ENCODE measurements at regions not wholly inside any gene's neighbourhood (a gene's known extent, or its start where the extent isn't known, plus 50 kb on each side); places are given as distances from the start of the nearest gene placed in this dataset.

DNA sequence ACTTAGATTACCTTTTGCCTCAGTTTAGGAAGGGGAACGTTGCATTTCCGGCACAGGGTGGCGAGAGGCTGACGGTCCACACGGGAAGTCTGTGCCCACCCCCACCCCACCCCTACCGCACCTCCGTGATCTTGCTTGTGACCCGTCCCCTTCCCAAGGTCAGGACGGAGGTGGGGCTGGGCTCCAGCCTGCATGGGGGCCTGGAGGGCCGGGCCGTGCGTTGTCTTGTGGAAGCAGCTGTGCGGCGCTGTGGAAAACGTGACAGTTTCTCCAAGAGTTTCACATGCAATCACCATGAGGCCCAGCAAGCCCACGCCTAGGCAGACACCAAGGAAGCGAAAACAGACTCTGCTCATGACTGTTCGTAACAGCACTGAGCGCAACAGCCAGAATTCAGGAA is 76.8 kb upstream of the HDAC4 start:
- DNase-seq (ENCODE audit: low read depth in 2 of 2): no peak

DNA sequence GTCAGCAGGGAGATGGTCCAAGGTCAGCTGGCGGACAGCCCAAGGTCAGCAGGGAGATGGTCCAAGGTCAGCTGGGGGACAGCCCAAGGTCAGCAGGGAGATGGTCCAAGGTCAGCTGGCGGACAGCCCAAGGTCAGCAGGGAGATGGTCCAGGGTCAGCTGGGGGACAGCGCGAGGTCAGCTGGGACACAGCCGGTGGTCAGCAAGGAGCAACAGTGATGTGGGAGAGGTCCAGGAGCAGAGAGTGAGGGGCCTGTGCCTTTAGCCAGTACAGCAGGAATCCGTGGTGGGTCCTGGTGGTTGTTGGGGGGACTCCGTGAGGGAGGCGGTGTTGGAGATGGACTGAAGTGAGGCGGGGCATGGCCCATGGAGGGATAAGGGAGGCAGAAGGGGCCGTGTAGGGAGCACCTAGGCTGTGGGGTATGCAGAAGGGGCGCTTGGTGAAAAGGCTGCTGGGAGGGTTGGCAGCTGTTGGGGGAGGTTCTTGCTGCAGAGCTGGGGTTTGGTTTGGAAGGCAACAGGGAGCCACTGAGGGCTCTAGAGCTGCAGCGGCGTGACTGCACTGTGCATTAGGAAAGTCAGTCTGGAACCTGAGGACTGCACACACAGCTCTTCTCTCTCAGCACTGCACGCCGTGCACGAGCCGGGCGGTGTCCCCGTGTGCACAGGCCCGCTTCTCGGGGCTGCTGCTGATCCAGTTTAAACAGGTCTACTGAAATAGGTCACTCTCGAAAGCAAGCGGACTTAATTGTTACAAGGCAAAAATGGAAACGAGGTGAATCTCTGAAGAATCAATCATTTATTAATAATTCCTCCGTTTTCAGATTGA is 76.2 kb upstream of the HDAC4 start:
- no peak for DNase-seq (ENCODE audit: low read depth in 2 of 2)

DNA sequence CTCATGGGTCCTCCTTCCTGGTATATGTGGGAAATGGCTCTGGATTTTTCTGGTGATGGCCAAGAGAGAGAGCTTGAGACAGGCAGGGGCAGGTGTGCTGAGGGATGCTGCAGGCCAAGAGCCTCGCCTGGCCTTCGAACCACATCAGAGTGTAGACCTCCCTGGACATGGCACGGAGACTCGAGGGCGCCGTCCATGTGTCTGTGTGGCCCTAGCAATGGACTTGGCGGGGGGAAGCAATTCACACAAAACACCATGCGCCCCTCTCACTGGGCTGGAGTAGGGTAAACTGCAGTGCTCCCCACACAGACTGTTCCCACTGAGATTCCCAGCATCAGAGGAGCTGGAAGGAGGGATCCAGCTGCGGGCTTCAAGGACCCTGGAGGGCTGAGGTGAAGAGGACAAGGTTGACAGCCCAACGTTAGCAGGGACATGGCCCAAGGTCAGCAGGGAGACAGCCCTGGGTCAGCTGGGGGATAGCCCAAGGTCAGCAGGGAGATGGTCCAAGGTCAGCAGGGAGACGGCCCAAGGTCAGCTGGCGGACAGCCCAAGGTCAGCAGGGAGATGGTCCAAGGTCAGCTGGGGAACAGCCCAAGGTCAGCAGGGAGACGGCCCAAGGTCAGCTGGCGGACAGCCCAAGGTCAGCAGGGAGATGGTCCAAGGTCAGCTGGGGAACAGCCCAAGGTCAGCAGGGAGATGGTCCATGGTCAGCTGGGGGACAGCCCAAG is 75.4 kb upstream of the HDAC4 start:
- no peak for DNase-seq (ENCODE audit: low read depth in 2 of 2)

DNA sequence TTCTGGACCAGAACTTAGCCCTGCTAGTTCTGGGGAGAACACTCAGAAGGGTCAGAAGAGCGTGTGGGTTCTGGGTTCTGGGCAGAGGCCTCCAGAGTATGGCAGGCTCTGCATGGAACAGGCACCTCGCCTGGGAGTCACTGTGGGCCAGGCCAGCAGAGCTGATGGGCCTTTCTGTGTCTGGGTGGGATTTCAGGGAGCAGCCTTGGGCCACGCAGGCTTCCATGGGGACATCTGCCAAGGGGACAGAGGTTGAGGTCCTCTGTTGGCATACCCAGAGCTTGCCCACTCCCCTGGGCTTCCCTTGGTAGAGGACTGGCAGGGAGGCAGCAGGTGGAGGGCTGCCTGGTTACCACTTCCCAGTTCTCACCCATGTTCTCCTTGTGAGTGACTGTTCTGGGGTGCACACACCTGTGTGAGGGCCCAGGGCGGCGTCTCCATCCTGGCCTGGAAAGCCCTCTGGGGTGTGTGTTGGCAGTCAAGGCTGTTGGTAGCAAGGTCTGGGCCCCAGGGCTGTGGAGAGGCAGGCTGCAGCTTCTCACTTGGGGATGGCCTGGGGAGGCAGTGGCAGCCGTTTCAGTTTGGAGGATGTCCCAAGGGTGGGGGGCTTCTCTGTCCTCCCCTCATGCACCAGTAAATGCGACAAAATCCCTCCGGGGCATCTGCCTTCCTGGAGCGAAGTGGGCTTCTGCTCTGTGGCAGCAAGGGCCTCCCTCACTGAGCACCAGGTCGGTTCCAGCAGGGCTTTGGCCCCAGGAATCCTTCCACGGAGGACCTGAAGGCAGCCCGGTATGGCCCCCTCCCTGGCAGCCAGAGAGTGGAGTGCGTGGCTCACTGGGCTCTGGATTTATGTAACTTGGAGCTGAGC is 74.6 kb upstream of the HDAC4 start:
- no peak for DNase-seq (ENCODE audit: low read depth in 2 of 2)

DNA sequence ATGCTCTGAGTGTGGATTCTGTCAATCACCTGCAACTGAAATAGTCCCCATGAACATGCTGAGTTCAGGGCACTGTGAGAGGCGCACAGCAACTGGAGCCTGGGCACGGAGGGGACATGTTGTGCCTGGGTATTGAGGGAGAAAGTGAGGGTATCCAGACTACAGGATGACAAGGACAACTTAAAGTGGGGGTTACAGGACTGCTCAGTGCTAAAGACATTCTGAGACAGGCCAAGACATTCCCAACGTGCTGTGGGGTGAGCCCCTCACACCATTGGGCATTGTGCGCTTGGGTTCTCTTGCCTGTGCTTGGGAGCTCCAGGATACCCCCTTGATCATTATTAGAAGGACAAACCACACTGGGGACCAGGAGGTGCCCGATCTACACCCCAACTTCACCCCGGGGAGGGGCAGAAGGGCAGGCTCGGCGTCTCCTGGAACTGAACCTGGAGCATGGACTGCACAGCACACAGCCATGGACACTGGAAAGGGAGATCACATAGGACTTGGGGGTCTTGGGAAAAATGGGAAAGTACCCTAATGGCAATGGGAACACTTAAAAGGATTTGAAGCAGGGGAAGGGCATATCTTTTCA is 72.5 kb upstream of the HDAC4 start:
- no peak for DNase-seq (ENCODE audit: low read depth in 2 of 2)

DNA sequence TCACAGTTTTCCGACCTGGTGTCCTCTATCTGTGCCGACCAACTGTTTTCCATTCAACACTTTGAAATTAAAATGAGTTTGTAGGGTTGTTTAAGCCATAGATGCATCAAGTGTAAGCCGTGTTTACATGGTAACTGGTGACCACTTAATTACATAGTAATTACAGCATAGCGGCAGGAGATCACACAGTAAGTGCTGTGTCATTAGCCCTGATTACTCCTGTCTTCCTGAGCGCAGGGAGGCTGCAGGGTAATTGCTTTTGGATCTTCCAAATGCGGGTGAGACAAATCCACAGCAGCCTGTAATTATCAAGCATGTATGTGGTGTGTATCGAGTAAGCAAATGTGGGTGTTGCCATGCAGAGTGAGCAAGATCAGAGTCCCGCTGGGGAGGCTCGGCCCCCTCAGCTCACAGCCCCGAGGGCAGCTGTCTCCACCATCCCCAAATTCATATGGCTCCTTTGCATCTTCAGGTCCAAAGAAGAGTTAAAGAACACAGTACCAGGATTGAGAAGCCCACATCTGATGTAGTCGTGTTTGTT is 71.5 kb upstream of the HDAC4 start:
- no peak for DNase-seq (ENCODE audit: low read depth in 2 of 2)

DNA sequence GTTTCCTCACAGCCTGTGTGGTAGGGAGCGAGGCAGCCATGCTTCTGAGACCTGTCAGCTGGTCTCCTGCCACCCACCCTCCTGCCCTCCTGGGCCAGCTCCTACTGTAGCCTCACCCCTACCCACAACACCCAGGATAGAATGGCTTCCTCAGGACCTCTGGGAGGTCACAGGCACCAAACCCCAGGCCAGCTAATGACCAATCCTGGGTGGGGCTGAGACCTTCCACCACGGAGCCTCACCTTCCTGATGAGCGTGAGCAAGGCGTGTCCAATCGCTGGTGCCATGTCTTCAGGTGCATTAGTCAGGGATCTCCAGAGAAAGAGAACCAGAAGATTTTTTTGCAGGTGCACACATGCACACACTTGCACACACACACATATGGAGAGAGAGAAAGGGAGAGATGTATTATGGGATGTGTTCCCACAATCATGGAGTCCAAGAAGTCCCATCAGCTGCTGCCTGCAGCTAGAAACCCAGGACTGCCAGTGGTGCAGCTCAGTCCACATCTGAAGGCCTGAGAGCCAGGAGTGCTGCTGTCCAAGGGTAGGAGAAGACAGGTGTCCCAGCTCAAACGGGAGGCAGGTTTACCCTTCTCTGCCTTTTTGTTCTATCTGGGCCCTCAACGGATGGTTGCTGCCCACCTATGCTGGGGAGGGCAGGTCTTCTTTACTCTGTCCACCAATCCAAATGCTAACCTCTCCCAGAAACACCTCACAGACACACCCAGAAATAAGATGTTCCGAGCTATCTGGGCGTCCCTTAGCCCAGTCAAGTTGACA is 70.4 kb upstream of the HDAC4 start:
- no peak for DNase-seq (ENCODE audit: low read depth in 2 of 2)

DNA sequence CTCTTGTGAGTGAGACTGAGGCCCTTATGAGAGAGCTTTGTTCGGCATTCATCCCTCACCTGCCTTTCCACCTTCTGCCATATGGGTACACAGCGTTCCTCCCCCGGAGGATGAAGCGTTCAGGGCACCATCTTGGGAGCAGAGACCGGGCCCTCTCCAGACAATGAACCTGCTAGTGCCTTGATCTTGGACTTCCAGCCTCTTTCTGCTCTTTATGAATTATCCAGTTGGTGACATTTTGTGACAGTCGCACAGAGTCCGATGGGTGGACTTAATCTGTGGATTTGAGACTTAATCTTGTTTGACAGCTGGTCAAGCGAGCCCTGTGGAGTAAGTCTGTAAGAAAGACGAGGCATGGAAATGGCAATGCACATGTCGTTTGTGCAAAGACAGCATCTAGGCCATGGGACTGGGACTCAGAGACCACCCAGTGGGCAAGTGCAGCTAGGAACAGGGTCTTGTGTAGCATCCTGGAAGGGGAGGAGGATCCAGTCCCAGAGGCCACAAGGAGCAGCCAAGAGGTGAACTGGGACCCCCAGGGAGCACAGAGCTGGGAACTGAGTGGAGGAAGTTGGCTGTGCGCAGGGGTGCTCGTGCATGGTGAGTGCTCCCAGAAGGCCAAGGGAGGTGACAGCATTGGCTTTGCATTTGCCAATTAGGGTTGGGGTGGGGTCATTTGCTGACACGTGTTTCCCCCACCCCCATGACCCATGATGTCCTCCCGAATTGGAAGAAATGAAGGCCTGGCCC is 69.5 kb upstream of the HDAC4 start:
- no peak for DNase-seq (ENCODE audit: low read depth in 2 of 2)

DNA sequence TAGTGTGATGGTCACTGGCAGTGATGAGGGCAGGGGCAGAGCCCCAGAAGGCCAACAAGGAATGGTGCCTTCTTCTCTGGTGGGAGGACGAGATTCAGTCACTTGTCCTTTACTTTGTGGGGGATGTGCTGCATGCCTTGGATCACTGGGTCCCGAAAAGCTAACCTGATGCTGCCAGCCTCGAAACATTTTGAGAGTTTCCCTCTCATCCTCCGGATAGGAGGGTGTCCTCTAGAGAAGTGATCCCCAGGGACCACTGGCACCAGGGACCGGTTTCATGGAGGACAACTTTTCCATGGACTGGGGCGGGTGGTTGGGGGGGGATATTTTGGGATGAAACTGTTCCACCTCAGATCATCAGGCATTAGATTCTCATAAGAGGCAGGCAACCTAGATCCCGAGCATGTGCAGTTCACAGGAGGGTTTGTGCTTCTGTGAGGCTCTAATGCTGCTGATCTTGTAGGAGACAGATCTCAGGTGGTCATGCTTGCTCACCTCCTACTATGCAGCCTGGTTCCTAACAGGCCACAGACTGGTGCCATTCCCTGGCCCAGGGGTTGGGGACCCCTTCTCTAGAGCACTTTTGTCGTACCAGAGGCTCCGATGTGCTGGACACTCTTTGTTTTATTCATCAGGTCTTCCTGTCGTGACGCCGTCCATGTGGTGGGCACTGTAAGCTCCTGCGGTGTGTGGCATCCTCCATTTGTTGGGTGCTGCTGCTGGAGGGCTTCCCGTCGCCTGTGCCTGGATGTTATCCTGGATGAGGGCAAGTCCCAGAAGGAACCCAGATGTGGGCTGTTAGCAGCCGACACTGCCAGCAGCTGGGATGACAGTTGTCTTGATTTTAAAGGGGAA is 68.5 kb upstream of the HDAC4 start:
- DNase-seq (ENCODE audit: low read depth in 2 of 2): no peak

DNA sequence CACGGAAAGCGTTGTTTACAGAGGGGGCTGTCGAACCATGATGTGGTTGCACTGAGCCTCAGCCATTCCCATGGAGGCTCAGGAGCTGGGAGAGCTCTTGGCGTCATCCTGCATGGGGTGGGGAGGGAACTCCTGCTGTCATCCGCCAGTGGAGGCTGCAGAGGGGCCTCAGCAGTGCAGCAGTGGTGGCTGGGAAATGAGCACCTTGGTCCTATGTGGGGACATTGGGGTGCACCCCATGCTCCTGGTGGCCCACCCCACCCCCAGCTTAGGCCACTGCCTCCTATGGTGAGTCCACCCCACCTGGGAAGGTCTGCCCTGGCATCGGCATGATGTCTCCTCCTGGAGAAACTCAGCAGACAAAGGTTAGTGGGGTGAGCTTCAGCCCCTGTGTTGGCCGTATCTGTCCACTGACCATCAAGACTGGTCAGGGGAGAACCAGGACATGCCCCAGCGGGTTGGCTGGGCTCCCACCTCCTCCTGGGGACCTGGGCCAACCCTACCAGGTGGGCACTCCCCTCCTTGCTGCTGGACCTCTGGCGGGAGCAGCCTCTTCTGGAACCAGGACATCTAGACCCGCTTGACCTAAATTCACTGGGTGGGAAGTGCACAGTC is 67.8 kb upstream of the HDAC4 start:
- no peak for DNase-seq (ENCODE audit: low read depth in 2 of 2)

DNA sequence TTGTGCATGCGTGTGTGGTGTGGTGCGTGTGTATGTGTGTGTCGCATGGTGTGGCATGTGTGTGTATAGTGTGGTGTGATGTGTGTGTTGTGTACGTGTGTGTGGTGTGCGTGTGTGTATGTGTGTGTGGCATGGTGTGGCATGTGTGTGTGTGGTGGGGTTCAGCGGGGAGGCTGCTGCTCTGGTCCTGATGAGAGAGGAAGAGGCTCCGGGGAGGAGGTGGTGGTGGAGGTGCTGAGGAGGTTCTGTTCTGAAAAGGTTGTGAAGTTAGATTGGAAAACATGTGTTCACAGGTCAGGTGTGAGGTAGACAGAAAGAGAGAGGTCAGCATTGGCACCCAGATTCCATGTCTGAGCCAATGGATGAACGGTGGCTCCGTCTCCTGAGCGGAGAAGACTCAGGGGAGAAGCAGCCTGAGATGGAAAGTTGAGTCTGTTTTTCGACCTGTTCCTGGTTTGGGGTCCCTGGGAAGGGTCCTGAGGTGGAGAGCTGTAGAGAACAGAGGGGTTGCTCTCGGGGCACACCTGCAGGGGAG is 67.2 kb upstream of the HDAC4 start:
- no peak for DNase-seq (ENCODE audit: low read depth in 2 of 2)

DNA sequence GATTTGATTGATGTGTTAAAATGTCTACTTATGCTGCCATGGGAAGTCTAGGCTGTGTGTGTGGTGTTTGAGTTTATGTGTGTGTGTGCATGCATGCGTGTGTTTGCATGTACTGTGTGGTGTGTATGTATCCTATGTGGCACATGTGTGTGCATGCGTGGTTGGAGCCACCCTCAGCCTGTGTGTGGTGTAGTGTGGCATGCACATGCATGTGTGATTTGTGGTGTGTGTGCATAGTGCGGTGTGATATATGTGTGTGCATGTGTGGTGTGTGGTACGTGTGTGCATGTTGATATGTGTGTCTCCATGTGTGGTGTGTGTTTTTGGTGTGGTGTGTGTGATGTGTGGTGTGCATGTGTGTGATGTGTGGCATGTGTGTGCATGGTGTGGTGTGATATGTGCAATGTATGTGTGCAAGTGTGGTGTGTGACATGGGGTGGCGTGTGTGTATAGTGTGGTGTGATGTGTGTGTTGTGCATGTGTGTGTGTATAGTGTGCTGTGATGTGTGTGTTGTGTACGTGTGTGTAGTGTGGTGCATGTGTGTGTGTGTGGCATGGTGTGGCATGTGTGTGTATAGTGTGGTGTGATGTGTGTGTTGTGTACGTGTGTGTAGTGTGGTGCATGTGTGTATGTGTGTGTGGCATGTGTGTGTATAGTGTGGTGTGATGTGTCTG is 66.6 kb upstream of the HDAC4 start:
- no peak for DNase-seq (ENCODE audit: low read depth in 2 of 2)

DNA sequence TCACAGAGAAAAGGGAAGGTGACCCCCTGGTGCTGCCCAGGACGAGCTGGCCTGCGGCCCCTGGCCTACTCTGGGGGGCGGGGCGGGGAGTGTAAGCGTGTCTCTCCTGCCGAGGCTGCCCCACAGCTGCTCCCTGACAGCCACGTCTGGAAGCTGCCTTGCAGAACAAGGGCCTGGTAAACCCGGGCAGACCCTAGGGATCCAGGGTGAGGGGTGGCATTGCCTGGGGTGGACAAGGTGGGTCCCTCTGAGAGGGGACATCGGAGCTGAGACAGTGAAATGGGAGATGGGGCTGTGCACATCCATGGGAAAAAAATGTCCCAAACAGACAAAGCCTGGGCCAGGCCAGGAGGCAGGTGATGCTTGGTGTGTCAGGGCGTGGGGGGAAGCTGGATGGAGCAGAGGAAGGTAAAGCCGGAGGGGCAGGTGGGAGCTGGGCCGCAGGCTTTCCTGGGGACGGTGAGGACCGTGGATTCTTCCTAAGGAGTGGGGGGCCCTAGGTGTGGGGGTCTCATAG is 66.0 kb upstream of the HDAC4 start:
- no peak for DNase-seq (ENCODE audit: low read depth in 2 of 2)

DNA sequence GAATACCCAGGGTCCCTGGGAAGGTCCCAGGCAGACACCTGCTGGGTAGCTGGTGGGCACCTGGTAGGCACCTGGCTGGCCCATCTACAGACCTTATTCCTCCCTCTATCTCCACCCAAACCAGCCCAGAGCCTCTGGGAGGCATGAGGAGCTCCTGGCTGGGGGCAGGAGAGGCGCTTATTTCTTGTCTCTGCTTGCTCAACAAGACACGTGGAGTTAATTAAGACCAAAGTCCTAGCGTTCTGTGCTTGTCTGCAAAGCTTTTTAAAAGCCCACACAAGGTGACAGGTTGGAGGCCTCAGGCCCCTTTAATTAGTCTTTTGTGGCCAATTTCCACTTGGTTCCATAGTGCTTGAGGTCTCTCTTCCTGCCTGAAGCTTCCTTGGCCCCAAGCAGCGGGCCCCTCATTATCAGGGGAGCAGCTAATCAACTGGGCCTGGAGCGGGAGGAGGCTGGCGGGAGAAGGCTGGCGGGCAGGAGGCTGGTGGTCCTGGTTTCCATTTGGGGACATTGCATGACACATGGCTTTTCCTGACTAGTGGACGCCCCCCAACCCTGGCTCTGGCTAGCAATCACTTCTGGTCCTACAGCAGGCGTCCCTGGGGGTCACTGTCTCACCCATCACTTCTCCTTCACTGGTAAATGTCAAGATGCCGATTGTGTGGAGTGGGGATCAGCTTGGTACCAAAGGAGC is 65.4 kb upstream of the HDAC4 start:
- DNase-seq (ENCODE audit: low read depth in 2 of 2): no peak

DNA sequence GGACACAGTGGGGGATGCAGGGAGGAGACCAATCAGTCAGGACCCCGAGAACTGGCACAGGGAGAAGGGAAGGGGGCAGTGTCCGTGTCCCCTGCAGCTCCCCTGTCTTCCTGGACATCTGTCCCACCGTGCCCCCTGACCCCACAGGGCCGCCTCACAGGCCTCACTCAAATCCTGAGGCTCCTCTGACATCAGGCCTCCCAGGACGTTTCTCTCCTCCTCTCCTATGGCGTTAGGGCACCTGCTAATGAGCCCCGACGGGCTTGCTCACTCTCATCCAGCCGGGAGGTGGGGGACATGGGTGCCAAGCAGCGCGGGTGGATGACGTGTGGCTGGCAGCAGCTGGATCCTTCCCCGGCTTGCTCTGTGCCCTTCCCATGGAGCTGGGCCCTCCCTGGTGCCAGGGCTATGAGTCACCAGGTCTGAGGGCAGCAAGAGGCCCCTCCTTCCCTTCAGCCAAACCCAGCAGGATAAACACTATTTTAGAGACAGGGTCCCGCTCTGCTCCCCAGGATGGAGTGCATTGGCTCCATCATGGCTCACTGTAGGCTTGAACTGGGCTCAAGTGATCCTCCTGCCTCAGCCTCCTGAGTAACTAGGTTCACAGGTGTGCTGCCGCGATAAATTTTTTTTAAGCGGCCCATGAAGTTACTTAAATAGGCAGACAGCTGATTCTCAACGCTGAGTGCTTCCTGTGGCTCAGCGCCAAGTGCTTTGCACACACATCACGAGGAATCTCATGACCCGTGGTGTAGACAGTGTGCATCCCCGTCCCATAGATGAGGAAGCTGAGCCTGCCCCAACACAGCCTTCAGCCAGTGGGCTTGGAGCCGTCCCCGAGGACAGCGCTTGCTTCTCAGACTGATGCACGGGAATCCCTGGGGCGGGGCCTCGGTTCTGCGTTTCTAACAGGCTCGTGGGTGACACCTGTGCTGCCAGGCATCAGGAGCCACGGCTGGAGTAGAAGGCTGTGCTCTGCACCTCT is 64.5 kb upstream of the HDAC4 start:
- no peak for DNase-seq (ENCODE audit: low read depth in 2 of 2)

Measured in dermis microvascular lymphatic vessel endothelial cell (primary cell).